Stromal cell of bone marrow (primary cell): ENCODE measurements at regions not wholly inside any gene's neighbourhood (a gene's known extent, or its start where the extent isn't known, plus 50 kb on each side); places are given as distances from the start of the nearest gene placed in this dataset.

Experiments used
- DNase-seq: peaks from one replicate; pipeline ENCODE4 v3.0.0-alpha.2; 2012; ENCODE audit warnings: low read depth

DNA sequence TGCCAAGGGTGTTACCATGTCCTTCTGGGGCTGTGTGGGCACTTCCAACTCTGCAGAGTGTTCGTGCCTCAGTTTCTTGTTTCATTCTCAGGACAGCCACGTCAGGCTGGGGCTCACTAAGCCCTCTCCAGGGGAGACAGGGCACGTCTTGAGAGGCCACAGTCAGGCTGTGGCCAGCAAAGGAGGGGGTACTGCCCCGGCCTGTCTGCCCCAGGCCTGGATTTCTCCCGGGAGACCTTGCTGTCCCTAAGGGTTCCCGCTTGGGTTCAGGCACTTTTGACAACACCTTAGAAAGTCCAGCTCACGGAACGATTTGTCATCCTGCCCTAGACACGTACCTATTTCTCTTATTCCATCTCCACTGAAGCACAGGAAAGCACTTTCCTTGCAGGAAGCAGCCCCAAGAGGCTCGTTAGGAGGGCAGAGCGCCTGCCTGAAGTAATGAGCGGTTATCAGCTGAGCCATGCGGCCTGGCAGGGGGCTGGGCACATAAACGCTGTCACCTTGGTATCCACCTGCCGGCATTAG, 290.4 kb upstream of the RTL1 start:
- no peak for DNase-seq

DNA sequence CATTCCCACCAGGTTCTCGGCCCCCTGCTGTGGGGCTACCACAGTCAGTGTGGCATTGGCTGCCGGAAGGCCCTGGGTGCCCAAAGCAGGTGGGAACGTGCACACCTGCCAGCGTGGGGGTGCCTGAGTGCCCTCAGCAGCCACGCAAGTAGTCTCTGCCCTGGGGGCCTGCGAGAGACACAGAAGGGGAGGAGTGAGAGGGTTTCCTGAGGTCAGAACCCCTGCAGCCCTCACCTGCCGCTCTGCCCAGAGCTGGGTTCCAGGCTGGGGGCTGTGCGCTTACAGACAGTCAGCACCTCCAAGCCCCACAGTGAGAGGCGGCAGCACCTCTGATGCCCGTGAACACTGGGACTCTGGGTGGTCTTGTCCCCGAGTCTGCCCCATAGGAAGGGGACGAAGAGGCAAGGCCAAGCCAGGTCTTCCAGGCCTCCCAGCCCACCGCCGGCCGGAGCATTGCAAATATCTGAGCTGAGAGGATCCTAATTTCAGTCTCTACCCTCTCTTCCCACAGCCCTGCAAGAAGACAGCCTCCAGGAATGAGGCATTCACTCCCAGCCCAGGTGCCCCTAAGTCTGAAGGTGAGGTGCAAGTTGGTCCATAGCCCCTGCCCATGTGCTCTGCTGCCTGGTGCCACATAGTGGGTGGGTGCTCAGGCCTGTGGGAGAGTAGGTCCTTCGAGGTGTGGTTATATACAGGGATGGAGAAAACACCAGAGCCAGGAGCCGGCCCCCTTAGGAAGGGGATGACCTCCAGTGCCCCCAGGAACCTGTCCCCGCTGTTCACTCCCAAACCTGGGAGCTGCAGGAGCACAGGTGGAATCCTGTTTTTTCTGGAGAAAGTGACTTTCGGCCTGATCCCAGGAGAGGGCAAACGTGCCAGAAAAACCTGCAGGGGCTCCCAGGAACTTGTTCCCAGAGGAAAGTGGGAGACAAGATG, 291.1 kb upstream of the RTL1 start:
- DNase-seq: no peak

DNA sequence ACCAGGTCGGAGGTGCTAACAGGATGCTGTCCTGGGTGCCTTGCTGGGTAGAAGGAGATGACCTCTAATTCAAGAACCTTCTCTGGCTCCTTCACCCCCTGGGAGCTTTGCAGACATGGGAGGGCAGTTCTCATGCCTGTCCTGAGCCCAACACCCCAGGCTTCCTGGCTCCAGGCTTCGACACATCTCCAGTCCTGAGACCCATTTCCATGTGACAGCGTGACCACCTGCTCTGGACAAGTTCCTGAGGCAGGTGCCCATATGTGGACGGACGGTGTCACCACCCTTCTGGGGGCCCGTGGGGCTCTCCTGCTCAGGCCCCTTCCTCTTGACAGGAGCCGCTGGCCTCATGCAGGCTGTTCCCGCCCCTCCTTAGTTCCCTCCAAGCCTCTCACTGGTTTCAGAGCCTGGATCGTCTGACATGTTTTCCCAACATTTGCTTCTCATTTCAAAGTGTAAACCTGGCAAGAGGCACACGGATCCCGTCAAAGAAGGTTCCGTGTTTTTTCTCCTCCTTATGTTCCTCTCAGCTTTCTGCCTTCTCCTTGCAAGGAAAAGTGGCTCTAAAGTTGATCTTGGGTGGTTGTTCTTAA, 291.9 kb upstream of the RTL1 start:
- DNase-seq: no peak

DNA sequence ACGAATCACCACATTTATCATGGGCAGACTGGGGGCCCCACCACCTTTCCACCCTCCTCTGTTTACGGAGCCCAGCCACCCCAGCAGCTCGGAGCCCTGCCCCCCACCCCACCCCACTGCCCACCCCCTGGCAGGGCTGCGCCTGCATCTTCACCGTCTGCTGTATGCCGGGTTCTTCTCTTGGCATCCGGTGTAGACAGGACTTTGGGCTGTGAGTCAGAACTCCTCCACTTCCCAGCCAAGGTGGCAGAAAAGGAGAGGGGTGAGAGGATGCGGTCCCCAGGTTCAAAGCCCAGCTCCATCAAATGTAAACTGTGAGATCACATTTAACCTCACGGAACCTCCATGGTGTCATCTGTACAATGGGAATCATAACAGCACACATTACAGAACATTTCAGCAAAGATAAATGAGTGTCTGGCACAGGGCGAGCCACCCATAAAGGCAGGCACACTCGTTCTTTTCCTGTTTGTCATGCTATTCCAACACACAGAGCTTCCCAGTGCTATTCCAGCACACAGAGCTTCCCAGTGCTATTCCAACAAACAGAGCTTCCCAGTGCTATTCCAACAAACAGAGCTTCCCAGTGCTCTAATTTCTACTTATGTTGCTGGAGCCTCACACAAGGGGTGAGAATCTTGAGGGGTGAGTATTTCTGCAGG, 292.7 kb upstream of the RTL1 start:
- DNase-seq: no peak

DNA sequence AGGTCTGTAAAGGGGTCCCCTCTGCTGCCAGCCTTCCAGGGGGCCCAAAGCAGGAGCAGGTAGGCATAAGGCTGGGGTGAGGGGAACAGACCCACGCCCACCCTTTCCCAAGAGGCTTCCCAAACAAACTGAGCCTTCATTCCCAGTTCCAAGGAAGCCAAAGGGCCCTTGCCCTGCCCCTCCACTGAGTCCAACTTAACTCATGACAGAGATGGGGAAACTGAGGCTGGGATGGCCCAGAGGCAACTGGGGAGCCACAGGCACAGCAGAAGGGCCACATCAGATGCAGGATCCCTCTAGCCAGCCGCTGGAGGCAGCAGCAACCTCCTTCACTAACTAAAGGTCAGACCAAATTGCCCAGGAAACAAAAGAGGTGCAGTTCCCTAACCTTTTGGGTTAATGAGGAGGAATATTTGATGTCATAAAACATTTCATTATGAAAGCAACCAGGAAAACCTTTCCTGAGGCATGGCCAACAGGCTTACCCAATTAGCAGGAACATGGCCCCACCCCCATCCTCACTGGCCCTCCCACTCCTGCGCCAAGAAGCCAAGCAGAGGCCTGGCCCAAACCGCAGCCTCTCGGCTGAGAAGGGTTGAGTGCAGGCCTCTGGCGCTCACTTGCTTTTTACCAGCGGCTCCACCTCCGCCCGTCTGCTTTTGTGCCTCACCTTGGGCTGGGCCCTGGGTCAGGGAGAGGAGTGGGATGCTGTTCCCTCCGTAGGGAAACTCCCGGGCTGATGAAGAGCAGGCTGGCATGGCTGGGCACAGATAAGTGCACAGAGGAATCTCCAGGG, 293.5 kb upstream of the RTL1 start:
- DNase-seq: no peak

DNA sequence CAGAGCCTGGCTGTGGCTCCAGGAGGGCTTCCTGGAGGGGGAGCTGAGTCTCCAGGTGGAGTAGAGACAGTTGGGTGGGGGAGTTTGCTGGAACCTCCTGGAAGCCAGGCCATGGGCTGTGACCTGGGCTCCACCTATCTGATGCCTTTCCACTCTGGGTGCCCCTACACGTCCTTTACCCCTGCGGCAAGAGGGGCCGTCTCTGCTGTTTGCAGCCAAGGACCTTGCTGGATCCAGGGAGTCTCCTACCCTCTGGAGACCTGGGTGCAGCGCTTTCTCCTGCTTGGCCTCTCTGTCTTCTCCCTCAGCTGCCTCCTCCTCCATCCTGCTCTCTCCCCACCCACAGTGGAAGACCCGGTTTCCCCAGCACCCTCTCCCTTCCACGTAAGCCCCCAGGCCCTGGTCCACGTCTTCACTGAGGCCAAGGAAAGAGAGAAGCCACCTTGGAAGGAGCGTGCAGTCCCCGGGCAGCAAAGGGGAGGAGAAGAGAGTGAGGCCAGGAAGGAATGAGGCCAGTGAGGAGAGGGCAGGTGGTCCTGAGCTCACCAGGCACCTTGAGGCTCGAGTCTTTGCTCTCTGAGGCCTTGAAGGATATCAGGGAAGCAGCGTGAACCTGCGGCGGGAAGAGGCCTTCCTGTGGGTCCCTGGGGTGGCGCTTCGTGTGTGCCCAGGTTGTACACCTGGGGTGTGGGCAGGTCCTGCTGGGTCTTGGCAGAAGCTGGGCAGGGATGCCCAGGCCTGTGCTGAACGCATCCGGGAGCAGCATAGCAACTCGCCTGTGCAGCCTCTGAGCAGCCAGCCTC, 294.3 kb upstream of the RTL1 start:
- DNase-seq: no peak

DNA sequence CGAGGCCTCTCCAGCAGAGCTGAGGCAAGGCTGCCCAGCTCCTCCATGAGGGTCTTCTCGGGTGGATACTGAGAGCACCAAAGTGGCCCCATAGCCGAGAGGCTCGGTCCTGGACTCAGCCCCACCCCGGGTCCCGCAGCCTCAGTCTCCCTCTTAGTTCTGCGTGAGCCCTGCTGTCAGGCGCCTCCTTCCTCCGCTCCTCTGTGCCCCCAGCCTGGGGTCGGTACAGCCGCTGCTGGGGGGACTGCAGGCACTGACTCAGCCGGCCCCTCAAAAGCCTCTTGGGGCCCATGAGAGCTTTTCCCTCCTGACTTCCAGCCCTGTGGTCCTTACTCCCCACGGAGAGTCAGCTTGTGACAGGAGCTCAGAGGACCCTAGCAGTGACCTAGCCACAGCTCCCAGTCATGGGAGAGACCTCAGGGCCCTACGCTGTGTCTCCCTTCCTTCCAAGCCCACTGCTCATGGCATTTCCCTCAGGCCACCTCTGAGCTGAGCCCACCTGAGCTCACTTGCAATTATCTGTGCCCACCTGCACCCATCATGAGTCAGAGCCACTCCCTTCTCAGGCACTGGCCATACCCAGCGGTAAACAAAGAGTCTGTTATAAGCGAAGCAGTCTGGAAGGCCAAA, 295.0 kb upstream of the RTL1 start:
- DNase-seq: no peak

DNA sequence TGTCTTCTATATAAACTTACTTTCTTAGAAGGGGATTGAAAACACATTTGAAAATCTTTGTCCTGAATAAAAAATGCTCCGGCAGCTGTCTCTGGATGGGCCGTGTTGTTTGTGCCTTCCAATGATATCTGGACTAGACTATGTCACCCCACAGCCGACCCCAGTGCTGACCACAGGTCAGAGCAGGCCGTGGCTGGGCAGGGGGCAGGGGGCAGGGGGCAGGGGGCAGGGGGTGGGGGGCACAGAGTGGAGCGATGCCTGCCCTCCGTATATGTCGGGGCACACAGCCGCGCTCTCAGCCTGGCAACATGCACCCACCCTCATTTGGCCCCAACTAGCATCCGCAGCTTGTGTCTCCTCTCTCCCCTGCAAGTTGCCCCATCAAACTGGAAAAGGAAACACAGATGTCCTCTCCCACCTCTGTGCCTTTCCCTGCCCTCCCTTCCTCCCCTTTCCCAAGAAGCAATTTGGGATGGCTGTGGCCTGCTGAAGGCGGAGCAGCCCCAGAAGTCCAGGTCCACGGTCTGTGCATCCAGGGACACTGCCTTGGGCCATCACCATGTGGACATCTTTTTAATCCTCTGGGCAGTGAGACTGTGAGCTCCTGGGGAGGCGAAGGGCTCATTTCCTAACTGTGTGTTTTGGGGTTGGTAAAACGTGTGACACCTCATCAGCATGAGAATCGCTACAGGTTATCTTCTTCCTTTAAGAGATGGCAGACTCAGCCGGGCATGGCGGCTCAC, 295.7 kb upstream of the RTL1 start:
- DNase-seq: no peak

DNA sequence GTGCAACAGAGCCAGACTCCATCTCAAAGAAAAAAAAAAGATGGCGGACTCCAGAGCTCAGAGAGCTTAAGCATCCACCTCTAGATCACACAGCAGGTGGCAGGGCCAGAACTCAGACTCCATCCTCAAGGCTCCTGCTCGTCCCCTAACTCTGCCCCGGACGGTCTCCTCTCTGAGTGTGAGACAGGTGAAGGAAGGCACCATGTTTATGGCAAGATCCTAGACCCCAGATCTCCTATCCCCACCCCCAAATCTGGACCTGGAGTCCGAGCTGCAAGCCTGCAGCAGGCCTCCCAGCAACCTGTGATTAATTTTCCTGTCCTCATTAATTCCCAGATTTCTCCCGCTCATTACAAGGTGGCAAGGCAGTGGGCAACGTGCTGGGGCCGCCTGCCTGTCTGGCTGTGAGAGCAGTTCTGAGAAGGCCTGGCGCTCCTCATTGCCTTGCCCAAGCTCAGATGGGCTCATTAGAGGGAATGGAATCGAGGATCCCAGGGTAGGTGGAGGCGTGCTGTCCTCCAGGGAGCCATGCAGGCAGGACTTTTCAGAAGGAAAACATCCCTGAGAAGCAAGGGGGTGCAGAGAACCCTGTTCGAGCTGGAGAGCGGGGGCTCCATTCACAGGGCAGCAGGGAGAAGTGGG, 296.6 kb upstream of the RTL1 start:
- DNase-seq: no peak

DNA sequence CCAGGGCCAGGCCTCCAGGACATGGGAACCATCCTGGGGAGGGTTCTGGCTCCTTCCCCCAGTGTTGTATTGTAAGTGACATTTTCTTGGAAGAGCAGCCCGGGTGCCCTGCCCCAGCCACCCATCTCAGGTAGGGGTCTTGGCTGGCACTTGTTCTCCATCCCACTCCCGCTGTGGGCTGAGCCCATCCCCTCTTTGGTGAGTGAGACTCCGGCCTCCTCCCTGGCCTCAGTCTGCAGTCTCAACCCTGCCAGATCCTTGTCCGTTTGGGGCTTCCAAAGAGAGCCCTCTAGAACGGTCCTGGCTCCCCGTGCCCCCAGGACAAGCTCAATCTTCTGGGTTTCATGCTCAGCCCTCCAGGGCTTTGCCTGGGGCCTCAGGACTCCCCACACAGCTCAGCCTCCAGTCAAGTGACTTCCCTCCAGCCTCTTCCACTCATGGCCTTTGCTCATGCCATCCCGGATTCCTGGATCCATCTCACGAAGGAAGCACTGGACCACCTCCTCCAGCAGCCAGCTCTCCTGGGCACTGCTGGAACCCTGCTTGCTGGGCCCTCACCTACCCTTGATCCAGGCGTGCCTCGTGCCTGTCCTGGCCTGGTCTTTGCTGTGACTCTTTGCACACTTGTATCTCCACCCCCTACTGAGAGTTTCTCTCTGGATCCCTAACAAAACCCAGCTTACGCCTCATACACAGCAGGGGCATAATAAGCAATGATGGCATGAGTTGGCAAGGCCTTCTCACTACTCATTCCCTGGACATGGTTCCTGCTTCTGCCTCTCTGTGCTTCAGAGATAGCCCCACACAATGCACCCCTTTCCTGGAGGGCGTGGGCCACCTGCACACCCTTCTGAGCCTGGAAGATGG, 297.4 kb upstream of the RTL1 start:
- DNase-seq: no peak

DNA sequence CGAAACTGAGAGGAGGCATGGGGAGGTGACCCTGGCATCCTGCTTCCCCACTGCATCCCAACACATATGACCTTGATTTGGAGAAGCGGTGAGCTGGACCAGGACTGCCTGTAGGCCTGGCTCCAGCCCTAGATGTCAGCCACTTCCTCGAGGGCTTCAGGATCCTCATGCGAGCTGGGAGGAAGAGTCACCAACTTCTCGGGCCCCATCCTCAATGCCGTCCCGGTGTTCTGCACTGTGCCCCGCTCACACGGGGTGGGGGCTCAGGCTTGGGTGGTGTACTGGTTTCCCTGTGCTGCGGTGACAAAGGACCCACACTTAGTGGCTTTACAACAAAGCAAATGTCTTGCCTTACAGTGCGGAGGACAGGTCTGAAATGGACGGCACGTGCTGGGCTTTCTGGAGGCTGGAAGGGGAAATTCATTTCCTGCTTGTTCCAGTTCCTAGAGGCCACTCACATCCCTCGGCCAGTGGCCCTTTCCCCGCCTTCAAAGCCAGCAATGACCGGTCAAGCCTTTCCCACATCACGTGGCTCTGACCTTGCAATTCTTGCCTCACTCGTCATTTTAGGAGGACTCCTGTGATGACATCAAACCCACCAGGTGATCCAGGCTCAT, 298.1 kb upstream of the RTL1 start:
- DNase-seq: no peak

DNA sequence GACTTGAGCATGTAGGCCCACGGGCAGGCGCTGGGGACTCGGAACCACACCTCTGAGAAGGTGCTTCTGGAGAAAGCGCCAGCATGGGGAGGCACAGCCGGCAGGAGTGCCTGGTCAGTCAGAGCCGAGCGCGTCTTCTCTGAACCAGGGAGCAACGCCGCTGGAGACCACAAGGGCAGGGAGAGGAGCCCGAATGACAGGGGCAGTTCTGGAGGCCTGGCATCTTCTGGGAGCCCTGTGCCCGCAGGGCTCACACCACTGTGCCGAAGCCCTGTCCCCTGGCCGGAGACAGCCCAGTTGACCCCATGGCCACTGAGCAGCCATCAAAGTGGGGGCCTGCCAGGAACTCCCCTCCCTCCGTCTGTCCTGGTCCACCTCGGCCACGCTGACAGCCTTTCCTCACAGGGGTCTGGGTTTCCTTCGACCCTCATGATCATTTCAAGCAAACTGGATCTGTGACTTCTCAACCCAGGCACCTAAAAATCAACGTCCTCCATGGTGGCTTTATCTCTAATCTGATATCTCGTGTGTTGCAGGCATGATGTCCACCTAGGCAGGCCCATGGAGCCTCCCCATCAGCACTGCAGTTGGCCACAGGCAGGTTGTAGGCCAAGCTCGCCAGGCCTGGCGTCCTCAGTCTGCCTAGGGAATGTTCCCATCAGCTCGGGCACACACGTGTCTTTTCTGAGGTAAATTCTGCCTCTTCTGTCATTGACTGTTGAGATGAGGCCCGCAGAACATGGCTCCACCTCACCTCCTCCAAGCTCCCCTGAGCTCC, 299.3 kb upstream of the RTL1 start:
- no peak for DNase-seq

DNA sequence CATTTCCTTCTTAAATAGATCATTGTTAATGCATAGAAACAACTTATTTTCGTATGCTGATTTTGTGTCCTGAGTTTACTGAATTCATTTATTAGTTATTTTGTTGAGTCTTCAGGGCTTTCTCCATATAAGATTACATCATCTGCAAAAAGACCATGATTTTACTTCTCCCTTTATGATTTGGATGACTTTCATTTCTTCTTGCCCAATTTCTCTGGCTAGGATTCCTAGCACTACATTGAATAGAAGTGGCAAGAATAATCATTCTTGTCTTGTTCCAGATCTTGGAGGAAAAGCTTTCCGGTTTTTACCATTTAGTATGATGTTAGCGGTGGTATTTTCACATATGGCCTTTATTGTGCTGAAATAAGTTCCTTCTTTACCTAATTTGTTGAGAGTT, 303.0 kb upstream of the RTL1 start:
- DNase-seq: no peak

DNA sequence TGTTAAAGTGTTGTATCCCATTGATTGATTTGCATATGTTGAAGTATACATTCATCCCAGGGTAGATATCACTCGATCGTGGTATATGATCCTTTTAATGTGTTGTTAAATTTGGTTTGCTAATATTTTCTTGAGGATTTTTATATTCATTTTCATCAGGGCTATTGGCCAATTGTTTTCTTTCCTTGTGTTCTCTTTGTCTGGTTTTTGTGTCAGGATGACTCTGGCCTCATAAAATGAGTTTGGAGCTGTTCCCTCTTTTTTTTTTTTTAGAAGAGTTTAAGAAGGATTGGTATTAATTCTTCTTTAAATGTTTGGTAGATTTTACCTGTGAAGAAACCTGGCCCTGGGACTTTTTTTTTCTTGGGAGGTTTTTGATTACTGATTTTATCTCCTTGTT, 303.5 kb upstream of the RTL1 start:
- no peak for DNase-seq

DNA sequence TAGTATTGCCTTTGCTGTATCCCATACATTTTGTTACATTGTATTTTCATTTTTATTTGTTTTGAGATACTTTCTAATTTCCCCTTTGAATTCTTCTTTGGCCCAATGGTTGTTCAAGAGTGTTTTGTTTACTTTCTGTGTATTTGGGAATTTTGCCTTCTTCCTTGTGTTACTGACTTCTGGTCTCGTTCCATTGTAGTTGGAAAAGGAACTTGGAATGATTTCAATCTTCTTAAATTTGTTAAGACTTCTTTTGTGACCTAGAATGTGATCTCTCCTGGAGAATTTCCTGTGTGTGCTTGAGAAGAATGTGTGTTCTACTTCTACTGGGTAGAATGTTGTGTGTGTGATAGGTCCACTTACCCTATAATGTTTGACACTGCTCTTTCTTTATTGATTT, 304.4 kb upstream of the RTL1 start:
- no peak for DNase-seq

DNA sequence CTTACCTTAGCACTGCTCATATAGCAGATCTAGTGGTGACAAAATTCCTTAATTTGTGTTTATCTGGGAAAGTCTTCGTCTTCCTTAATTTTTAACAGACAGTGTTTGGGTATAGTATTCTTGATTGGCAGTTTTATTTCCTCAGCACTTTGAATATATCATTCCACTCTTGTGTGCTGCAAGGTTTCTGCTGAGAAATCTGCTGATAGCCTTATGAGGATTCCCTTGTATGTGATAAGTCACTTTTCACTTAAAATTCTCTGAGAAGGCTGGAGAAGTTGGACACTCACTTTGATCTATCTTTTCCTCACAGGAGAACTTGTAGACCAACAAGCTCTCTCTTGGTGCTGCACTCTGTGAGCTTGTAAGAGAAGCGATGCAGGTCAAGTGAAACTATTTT, 306.1 kb upstream of the RTL1 start:
- DNase-seq: no peak

DNA sequence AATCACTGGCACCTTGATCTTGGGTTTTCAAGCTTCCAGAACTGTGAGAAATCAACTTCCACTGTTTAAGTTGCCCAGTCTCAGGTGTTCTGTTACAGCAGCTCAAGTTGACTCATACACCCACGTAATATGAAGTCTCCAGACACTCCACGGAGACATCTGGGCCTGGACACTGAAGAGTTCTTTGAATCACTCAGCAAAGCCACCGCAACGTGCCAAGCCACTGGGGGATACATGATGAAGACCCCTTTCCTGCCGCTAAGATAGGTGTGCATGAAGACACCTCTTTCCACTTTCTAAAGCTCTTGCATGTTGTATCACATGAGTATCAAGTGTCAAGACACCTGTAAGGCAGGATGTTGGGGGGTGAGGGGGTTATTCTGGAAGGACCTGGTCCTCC, 311.7 kb upstream of the RTL1 start:
- no peak for DNase-seq
